Choroid plexus epithelial cell (primary cell): ENCODE measurements at regions not wholly inside any gene's neighbourhood (a gene's known extent, or its start where the extent isn't known, plus 50 kb on each side); places are given as distances from the start of the nearest gene placed in this dataset.

Experiments
- DNase-seq: peaks from one replicate; pipeline ENCODE4 v3.0.0-alpha.2; 2010; ENCODE audit warnings: low read depth
- H3K4me3 ChIP-seq: 2 replicates; pipeline ENCODE4 v1.5.1; 2011; ENCODE audit warnings: low read depth, mild to moderate bottlenecking, control low read depth, low read length, moderate library complexity
- CTCF ChIP-seq: conservative IDR thresholded peaks from 2 replicates; pipeline ENCODE4 v1.5.1; 2011; ENCODE audit warnings: low read depth, mild to moderate bottlenecking, control low read depth, inconsistent platforms, low read length, moderate library complexity

- no peak for DNase-seq
- no peak overlapping the region for H3K4me3 ChIP-seq
- no peak for TF ChIP-seq CTCF
Measured at GRCh38 chr6:141492521-141493284, 640.0 kb upstream of the GJE1 start.

- H3K4me3 ChIP-seq: no peak overlapping the region
- DNase-seq: no peak
- TF ChIP-seq CTCF: no peak
Measured at GRCh38 chr6:141491684-141492083, 641.0 kb upstream of the GJE1 start.

GRCh38 chr6:141490982-141491381 is 641.7 kb upstream of the GJE1 start:
- no peak for DNase-seq
- no peak for TF ChIP-seq CTCF

GRCh38 chr6:141488488-141488887 is 644.2 kb upstream of the GJE1 start:
- DNase-seq: peak; percentile 64
- H3K4me3 ChIP-seq: no peak overlapping the region

More at GRCh38 chr6:141490982-141491381, 641.7 kb upstream of the GJE1 start:
- no peak overlapping the region for H3K4me3 ChIP-seq

GRCh38 chr6:141486942-141487341 is 645.8 kb upstream of the GJE1 start:
- no peak overlapping the region for H3K4me3 ChIP-seq
- TF ChIP-seq CTCF: no peak
- no peak for DNase-seq

More at GRCh38 chr6:141488488-141488887, 644.2 kb upstream of the GJE1 start:
- no peak for TF ChIP-seq CTCF

- DNase-seq: peak; percentile 40
- H3K4me3 ChIP-seq: no peak overlapping the region
- TF ChIP-seq CTCF: no peak
Measured at GRCh38 chr6:141484711-141485110, 648.0 kb upstream of the GJE1 start.

- peak overlapping the region; percentile 40 for H3K4me3 ChIP-seq
- no peak for TF ChIP-seq CTCF
- peak; percentile 95 for DNase-seq
Measured at GRCh38 chr6:141483598-141484061, 649.1 kb upstream of the GJE1 start.
